ENCODE measurements at regions not wholly inside any gene's neighbourhood (a gene's known extent, or its start where the extent isn't known, plus 50 kb on each side); places are given as distances from the start of the nearest gene placed in this dataset.

DNA sequence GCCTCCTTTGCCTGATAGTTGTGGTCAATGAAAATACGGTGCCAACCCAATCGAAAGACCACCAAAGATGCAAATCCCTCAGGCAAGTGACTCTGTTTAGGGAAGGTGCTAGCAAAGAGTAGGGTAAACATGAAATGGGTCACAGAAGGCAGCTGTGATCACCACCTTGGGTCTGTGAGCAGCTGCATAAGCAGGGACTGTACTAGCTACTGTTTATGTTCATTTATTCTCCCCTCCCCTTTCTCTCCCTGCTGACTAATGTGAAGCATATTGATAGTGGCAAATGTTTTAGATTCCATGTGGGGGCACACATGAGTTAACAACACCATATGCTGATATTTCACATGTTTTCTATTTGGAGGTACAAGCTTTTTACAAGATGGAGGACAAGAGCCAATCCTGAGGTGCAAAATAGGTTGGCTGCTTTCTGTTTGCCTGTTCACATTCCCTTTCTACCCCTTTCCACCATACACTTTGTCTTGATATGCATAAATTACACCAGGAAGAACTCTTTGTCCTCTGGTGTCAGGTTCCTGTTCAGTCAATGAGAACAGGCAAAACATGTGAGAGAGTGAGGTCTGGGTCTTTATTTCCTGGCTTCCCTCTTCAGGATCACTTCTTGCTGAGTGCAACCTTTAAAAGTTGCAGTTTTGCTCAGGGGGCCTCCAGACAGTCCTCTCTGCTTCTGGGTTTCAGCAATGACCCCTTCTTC lies 71.1 kb downstream of the AVPR1A start:
- Mint-ChIP-seq H3K36me3 (ENCODE audit: low read depth) (no peaks in the 10 kb centered on the region), H3K9me3 (ENCODE audit: low read depth) (no peaks in the 10 kb centered on the region), H3K27me3 (ENCODE audit: low read depth) (no peaks in the 10 kb centered on the region), H3K4me1 (ENCODE audit: low read depth) (peaks cover 11% of the 10 kb centered on the region), H3K4me3 (ENCODE audit: unreplicated experiment) (no peak overlapping the region), H3K27ac (ENCODE audit: unreplicated experiment) (no peak overlapping the region)
- TF ChIP-seq, protein P1, sequence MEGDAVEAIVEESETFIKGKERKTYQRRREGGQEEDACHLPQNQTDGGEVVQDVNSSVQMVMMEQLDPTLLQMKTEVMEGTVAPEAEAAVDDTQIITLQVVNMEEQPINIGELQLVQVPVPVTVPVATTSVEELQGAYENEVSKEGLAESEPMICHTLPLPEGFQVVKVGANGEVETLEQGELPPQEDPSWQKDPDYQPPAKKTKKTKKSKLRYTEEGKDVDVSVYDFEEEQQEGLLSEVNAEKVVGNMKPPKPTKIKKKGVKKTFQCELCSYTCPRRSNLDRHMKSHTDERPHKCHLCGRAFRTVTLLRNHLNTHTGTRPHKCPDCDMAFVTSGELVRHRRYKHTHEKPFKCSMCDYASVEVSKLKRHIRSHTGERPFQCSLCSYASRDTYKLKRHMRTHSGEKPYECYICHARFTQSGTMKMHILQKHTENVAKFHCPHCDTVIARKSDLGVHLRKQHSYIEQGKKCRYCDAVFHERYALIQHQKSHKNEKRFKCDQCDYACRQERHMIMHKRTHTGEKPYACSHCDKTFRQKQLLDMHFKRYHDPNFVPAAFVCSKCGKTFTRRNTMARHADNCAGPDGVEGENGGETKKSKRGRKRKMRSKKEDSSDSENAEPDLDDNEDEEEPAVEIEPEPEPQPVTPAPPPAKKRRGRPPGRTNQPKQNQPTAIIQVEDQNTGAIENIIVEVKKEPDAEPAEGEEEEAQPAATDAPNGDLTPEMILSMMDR (IDR thresholded peaks at IDR 0.05), result no peak
- no peak for DNase-seq (ENCODE audit: low spot score)

DNA sequence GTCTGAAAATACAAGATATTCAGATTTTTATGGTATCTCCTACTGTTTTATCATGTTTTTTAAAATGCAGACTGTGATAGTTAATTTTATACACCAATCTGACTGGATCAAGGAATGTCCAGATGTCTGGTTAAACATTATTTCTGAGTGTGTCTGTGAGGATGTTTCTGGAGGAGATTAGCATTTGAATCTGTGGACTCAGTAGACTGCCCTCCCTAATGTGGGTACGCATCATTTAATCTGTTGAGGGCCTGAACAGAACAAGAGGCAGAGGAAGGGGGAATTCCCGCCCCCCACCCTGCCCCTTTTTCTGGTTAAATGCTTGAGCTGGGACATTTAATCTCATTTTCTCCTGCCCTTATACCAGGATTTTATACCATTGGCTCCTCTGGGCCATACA lies 72.1 kb downstream of the AVPR1A start:
- Mint-ChIP-seq H3K27me3 (ENCODE audit: low read depth) (no peaks in the 10 kb centered on the region), H3K27ac (ENCODE audit: unreplicated experiment) (no peak overlapping the region), H3K4me3 (ENCODE audit: unreplicated experiment) (no peak overlapping the region), H3K4me1 (ENCODE audit: low read depth) (peaks cover 11% of the 10 kb centered on the region), H3K9me3 (ENCODE audit: low read depth) (no peaks in the 10 kb centered on the region), H3K36me3 (ENCODE audit: low read depth) (no peaks in the 10 kb centered on the region)
- no peak for DNase-seq (ENCODE audit: low spot score)
- TF ChIP-seq, protein P1 (IDR thresholded peaks at IDR 0.05), result no peak

GRCh38 chr12:63075376-63076060 lies 75.5 kb downstream of the AVPR1A start:
- no peaks in the 10 kb centered on the region for H3K27me3 Mint-ChIP-seq (ENCODE audit: low read depth)
- no peak overlapping the region for H3K4me3 Mint-ChIP-seq (ENCODE audit: unreplicated experiment)
- TF ChIP-seq, protein P1 (IDR thresholded peaks at IDR 0.05), result no peak
- no peaks in the 10 kb centered on the region for H3K36me3 Mint-ChIP-seq (ENCODE audit: low read depth)
- H3K4me1 Mint-ChIP-seq (ENCODE audit: low read depth), result peaks cover 11% of the 10 kb centered on the region
- no peaks in the 10 kb centered on the region for H3K9me3 Mint-ChIP-seq (ENCODE audit: low read depth)
- H3K27ac Mint-ChIP-seq (ENCODE audit: unreplicated experiment), result no peak overlapping the region
- no peak for DNase-seq (ENCODE audit: low spot score)

- no peak overlapping the region for H3K4me3 Mint-ChIP-seq (ENCODE audit: unreplicated experiment)
- H3K36me3 Mint-ChIP-seq (ENCODE audit: low read depth), result no peaks in the 10 kb centered on the region
- no peaks in the 10 kb centered on the region for H3K9me3 Mint-ChIP-seq (ENCODE audit: low read depth)
- TF ChIP-seq, protein P1 (IDR thresholded peaks at IDR 0.05), result no peak
- H3K27ac Mint-ChIP-seq (ENCODE audit: unreplicated experiment), result no peak overlapping the region
- DNase-seq (ENCODE audit: low spot score), result no peak
- H3K4me1 Mint-ChIP-seq (ENCODE audit: low read depth), result peaks cover 8% of the 10 kb centered on the region
- H3K27me3 Mint-ChIP-seq (ENCODE audit: low read depth), result no peaks in the 10 kb centered on the region
Observed at GRCh38 chr12:63070709-63071108, 80.3 kb downstream of the AVPR1A start.

- no peak for DNase-seq (ENCODE audit: low spot score)
- H3K4me3 Mint-ChIP-seq (ENCODE audit: unreplicated experiment), result no peak overlapping the region
- no peaks in the 10 kb centered on the region for H3K27me3 Mint-ChIP-seq (ENCODE audit: low read depth)
- H3K4me1 Mint-ChIP-seq (ENCODE audit: low read depth), result peaks cover 8% of the 10 kb centered on the region
- no peaks in the 10 kb centered on the region for H3K36me3 Mint-ChIP-seq (ENCODE audit: low read depth)
- TF ChIP-seq, protein P1 (IDR thresholded peaks at IDR 0.05), result no peak
- H3K27ac Mint-ChIP-seq (ENCODE audit: unreplicated experiment), result no peak overlapping the region
- H3K9me3 Mint-ChIP-seq (ENCODE audit: low read depth), result no peaks in the 10 kb centered on the region
Observed at GRCh38 chr12:63069860-63070617, 81.0 kb downstream of the AVPR1A start.

Data from chondrocyte (in vitro differentiated cells).